Thyroid gland (tissue), 4 donors: ENCODE measurements at regions not wholly inside any gene's neighbourhood (a gene's known extent, or its start where the extent isn't known, plus 50 kb on each side); places are given as distances from the start of the nearest gene placed in this dataset. TPM values are rescaled to one million over a fixed set of nuclear protein-coding genes. Genes with fewer than 3 reads are reported as not detected.

Experiments used
- DNase-seq, 2 donors: peaks; one replicate each; pipeline ENCODE4 v3.0.0-alpha.2; 2019
- H3K27ac ChIP-seq, 3 donors: fragments of 200-600 bp; sonication (generic); 1 replicate in 2 of 3; 2 replicates in 1 of 3; pipeline ENCODE4 v1.5.1; 2016 to 2019; ENCODE audit warnings: mild to moderate bottlenecking in 1 of 3, moderate library complexity in 1 of 3
- H3K27me3 ChIP-seq: fragments of 200-600 bp; sonication (generic); one replicate; pipeline ENCODE4 v1.5.1; 2019
- H3K36me3 ChIP-seq, 2 donors: fragments of 200-600 bp; sonication (generic); one replicate each; pipeline ENCODE4 v1.5.1; 2016 to 2019
- H3K4me1 ChIP-seq, 2 donors: fragments of 200-600 bp; sonication (generic); one replicate each; pipeline ENCODE4 v1.5.1; 2017 to 2019
- H3K4me3 ChIP-seq, 3 donors: fragments of 200-600 bp; sonication (generic); replicated peaks in 1 of 3; 1 replicate in 2 of 3; 2 replicates in 1 of 3; pipeline ENCODE4 v1.5.1; 2016; ENCODE audit warnings: mild to moderate bottlenecking in 1 of 3
- H3K9me3 ChIP-seq: fragments of 200-600 bp; sonication (generic); one replicate; pipeline ENCODE4 v1.5.1; 2017
- POLR2A ChIP-seq, 2 donors: fragments of 450-650 bp; IDR thresholded peaks; one replicate each; pipeline ENCODE4 v1.6.1; 2017; ENCODE audit warnings: antibody characterized with exemption in 2 of 2, mild to moderate bottlenecking in 2 of 2, moderate library complexity in 1 of 2
- WGBS, 2 donors: methylation state at CpG; one replicate each; pipeline ENCODE4 v1.1.5; 2017; 5-methylcytosine and 5-hydroxymethylcytosine counted together
- intact Hi-C: fragments of 100-400 bp; cut with DNase I; formaldehyde crosslinking; loops from one replicate; pipeline ENCODE4 v1.15.1; 2023
- small RNA-seq: library from RNA; depleted of rRNA; stranded (forward); fragments of <200 nt; gene quantifications from one replicate; pipeline ENCODE3, GENCODE V24; 2016
- TF ChIP-seq, protein P1 (sequence below), 6 experiments: fragments of 200-600 bp in 3 of 6; fragments of 450-650 bp in 3 of 6; sonication (generic) in 3 of 6; IDR thresholded peaks; one replicate each; pipeline ENCODE4 v1.5.1; 2016 to 2019; ENCODE audit warnings: antibody characterized with exemption in 6 of 6, mild to moderate bottlenecking in 2 of 6, inconsistent platforms in 1 of 6, moderate library complexity in 1 of 6

DNA sequence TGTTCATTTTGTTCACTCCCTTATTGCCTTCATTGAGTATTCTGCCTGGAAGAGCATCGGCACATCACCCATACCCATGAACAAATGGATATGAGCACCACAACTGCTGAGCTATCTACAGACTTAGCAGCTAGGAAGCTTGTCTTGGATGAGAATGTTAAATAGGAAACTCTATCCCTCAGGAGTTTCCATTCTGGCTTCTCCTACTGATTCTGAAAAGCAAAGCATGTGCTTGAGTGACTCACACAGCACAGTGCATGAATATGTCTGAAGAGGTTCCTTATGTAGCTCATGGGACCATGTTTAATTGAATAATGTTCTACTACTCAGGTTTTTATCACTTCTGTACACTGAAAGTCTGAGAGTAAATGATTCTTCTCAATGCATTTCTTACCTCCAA is 57.3 kb upstream of the MXRA5 start:
- no peaks in the 10 kb centered on the region for H3K4me1 ChIP-seq
- TF ChIP-seq, protein P1, sequence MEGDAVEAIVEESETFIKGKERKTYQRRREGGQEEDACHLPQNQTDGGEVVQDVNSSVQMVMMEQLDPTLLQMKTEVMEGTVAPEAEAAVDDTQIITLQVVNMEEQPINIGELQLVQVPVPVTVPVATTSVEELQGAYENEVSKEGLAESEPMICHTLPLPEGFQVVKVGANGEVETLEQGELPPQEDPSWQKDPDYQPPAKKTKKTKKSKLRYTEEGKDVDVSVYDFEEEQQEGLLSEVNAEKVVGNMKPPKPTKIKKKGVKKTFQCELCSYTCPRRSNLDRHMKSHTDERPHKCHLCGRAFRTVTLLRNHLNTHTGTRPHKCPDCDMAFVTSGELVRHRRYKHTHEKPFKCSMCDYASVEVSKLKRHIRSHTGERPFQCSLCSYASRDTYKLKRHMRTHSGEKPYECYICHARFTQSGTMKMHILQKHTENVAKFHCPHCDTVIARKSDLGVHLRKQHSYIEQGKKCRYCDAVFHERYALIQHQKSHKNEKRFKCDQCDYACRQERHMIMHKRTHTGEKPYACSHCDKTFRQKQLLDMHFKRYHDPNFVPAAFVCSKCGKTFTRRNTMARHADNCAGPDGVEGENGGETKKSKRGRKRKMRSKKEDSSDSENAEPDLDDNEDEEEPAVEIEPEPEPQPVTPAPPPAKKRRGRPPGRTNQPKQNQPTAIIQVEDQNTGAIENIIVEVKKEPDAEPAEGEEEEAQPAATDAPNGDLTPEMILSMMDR (IDR thresholded peaks at IDR 0.05), result no peak
- TF ChIP-seq POLR2A (IDR thresholded peaks at IDR 0.05), result no peak
- H3K4me3 ChIP-seq, result no peak overlapping the region
- H3K36me3 ChIP-seq, result no peaks in the 10 kb centered on the region
- H3K27me3 ChIP-seq, result no peaks in the 10 kb centered on the region
- DNase-seq, result no peak
- no peaks in the 10 kb centered on the region for H3K9me3 ChIP-seq
- 79 to 88% methylated on average over 1 of the region's 1 CpG for WGBS, 2 donors
- intact Hi-C loops, result no loop called here
- H3K27ac ChIP-seq, result no peak overlapping the region

Small RNAs in the stretch of these regions (small RNA-seq; reads per million reads assigned to genes)
- gene SNORA48B, result not detected
